ENCODE measurements at regions not wholly inside any gene's neighbourhood (a gene's known extent, or its start where the extent isn't known, plus 50 kb on each side); places are given as distances from the start of the nearest gene placed in this dataset.

DNA sequence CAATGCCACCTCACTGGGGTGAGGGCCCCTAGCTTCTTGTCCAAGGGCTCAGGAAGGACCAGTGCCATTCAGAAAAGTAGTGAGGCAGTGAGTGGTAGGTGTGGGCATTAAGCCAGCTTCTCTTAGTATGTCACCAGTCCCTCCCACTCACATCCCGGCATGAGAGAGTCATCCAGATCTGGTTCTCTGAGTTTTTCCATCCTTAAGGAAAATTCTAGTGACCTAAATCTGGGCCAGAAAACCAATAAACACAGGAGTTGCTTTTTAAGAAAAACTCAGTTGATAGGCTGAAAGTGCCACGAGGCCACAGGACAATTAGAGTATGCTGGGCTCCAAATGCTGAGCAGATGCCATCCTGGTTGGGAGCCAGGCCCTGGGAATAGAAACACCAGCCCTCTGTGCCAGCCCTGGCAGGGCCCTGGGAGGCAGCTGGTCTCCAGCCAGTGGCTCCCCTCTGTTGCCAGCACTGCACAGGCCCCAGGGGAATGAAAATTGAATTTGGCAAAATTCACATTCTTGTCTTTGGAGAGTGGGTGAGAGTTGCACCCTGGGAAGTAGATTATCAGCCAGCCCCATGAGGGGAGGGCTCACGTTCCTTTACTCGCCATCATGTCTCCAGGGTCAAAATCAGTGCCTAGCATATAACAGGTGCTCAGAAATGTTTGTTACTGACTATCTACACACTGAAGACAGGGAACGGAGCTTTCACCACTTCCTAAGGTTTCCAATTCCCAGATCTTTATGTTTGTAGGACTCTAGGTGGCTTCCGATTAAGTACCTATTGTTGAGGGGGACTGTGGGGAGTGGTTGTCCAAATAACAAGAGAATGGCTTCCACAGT lies 52.8 kb downstream of the FAM43A start:
- no peak for DNase-seq (ENCODE audit: low read depth, low spot score)

- no peak for DNase-seq (ENCODE audit: low read depth, low spot score)
Observed at GRCh38 chr3:194739498-194740284, 54.0 kb downstream of the FAM43A start.

DNA sequence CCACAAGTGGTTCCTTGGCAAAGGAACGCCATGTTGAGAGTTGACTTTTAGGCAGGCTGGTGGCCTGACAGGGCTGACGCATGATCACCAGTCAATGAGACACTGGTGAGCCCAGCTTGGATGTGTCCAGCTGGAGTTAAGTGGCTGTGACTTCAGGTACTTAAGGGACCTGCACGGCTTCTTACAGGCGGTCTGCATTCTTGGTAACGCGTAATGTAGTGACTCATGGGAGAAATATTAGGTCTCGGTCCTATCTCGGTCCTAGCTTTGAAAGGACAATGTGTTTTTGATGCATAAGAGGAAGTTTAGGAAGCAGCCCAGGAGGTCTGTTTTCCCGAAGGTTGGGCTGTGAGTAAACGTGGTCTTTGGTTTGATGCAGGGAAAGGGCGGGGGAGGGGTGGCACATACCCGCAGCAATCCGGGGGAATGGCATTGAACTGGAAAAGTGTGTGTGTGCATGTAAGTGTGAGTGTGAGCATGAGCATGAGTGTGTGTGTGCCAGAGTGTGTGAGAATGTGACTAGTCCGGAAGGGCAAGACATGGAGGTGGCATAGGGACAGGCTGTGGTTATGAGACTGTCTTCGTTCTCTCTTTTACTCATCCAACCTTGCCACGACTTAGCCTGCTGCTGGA lies 55.3 kb downstream of the FAM43A start:
- DNase-seq (ENCODE audit: low read depth, low spot score) = no peak

DNA sequence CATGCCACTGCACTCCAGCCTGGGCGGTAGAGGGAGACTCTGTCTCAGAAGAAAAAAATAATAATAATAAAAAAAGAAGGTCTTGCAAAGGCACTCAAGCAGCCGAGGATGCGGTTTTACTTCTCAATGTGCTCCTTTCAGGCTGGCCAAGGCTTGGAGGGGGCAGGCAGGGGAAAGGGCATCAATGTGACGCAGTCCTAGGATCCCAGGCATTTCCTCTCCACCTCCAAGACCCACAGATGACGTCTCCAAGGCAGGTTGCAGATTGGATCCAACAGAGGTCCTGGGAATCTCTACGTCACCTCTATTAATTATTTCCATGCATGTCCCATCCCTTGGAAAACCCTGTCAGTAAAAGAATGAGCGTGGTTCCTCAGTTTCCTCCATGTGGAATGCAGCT lies 56.2 kb downstream of the FAM43A start:
- no peak for DNase-seq (ENCODE audit: low read depth, low spot score)

DNA sequence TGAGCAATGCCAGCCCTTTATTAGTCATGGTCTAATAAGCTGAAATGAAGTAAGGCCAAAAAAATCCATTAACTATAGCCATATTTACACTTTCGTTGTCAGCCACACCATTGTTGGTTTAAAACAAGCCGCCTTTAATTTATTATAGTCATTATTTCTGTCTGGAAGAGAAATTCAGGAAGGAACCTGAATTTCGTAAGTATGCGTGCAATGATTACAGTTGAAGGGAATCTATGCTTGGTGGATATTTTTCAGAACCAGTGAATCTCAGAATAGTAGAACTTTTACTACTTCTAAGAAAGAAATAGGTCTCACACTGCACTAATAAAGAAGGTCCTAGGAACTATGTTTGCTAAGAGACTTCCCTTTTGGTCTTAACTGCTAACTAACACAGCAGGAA lies 59.1 kb downstream of the FAM43A start:
- no peak for DNase-seq (ENCODE audit: low read depth, low spot score)

DNA sequence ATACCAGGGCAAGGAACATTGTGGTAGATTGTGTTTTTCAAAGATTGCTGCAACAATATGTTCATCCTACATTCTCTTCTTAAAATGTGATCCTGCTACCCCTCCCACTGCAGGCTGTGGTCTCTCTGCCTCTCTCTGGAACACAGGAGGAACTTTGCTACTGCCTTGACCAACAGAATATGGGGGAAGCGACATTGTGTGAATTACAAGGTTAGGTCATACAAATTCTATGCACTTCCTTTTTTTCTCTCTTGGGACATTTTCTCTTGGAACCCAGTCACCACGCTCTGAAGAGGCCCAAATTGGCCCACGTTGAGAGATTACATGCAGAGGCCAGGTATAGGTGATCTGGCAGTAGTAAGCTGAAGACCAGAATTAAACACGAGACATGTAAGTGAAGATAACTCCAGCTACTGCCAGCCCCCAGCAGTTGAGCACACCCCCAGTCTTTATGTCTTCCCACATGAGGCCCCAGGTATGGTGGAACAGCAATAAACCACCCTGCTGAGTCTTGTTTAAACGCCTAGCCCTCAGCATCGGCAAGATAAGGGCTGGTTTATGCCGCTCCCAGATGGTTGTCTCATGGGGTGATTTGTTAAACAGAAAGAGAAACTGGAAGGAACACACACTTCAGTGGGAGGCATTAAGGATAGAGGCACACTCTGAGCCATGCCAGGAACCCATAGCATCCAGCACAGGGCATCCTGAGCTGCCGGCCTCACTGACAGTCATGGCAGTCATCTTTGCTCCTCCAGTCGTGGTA lies 59.9 kb downstream of the FAM43A start:
- DNase-seq (ENCODE audit: low read depth, low spot score) = no peak

DNA sequence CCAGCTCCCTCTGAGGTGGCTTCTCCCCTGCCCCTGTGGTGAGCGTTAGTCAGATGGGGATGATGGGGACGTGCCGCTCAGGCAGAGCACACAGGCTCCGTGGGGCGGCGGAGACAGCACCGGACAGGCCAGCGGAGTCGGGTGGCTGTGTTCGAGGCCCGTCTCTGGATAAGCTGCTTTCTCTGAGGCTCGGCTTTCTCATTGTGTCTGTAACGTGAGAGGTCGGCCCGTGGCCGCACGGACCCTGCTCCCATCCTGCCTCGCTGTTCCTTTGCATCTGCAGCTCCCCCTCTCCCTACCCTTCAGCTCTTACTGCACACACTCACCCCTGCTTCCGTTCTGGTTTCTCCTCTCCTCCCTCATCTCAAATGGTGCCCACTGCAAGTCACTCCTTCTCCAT lies 62.5 kb downstream of the FAM43A start:
- no peak for DNase-seq (ENCODE audit: low read depth, low spot score)

DNA sequence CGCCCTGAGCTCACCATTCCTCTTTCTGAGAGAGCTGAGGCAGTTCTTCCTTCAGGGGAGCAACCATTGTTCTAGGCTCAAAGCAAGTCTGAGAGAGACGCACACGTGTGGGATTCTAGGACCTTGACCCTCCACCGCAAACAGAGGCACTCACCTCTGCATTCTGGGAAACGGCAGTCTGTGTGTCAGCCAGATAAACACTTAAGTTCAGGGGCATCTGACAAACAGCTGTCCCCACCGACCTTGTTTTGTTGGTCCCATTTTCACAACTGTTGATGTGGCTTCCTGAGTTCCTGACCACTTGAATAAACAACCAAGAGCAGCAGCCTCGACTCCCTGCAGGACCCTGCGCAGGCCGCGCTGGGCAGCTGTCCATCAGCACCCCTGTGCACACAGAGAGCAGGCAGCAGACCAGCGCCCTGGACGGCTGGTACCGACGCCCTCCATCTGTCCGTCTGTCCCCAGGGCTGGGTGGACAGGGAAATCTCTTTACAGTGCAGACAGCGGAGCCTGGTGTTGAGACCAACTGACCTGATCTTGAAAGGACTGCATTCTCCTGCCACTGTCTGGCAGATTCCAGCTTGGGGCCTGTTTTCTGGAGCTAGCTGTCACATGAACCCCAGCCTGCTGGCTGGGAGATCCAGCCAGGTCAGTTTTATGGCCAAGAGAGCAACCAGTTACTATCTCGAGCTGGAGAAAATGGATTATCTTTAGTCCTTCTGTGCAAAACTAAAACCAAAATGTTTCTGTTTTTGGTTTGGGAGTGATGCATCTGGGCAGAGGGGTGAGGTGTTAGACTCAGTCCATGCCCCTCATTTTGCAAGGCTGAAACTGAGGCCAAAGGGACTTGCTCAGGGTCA lies 64.2 kb downstream of the FAM43A start:
- DNase-seq (ENCODE audit: low read depth, low spot score) = no peak

GRCh38 chr3:194750491-194750828 lies 64.8 kb downstream of the FAM43A start:
- DNase-seq (ENCODE audit: low read depth, low spot score) = no peak

GRCh38 chr3:194755671-194756459 lies 70.2 kb downstream of the FAM43A start:
- DNase-seq (ENCODE audit: low read depth, low spot score) = no peak

DNA sequence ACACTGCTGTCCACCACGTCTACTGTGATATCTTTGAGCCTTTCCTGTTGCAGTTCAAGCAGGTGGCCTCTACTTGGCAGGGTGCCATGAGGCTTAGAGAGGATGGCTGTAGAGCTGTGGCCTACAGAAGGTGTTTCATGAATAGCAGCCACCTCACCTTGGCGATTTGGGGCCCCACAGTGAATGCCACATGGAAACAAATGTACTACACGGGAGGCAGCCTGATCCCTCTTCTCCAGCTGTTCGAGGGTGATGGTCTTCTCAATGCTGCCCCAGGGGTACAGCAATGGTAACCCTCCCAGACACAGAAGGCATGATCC lies 70.7 kb downstream of the FAM43A start:
- DNase-seq (ENCODE audit: low read depth, low spot score) = no peak

DNA sequence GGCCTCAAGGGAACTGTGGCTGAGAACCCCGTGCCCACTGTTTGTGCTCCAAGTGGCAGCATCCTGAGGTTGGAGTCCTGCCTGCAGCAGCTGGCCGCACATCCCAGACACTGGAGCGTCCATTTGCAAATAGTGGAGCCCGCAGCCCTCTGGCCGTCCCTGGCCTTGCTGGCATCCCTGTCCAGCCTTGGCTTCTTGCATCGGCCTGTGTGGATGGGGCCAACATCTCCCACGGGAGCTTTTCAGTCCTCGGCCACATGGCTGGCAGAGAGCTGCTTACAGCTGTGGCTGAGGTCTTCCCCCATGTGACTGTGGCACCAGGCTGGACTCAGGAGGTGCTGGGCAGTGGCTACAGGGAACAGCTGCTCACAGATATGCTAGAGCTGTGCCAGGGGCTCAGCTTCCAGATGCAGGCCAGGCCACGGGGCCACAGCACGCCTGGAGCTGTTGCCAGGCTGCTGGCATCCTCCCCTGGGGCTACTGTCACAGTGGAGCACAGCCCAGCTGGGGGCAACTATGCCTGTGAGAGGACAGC lies 71.2 kb downstream of the FAM43A start:
- DNase-seq (ENCODE audit: low read depth, low spot score) = no peak

- DNase-seq (ENCODE audit: low read depth, low spot score) = no peak
Observed at GRCh38 chr3:194757647-194758061, 72.0 kb downstream of the FAM43A start.

GRCh38 chr3:194758716-194759115 lies 73.0 kb downstream of the FAM43A start:
- DNase-seq (ENCODE audit: low read depth, low spot score) = no peak

- no peak for DNase-seq (ENCODE audit: low read depth, low spot score)
Observed at GRCh38 chr3:194760494-194761137, 74.9 kb downstream of the FAM43A start.

- no peak for DNase-seq (ENCODE audit: low read depth, low spot score)
Observed at GRCh38 chr3:194761384-194761783, 75.7 kb downstream of the FAM43A start.

DNA sequence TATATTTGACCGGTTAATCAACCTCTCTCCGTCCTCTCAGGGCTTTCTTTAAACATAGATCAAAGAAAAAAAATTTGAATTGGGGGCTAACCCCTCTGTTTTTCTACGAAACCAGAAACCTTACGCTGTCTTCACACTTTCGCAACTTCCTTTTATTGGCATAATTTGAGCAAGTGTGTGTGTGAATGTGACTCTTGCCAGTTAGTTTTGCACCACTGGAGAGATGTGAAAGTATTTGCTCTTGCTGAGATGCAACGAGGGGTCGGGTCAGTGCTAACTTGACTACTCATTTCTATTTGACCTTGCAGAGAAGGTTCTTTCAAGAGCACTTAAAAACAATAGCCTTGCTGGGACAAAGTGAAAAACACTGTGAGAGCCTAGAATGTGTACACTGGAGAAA lies 81.2 kb downstream of the FAM43A start:
- DNase-seq (ENCODE audit: low read depth, low spot score) = no peak

DNA sequence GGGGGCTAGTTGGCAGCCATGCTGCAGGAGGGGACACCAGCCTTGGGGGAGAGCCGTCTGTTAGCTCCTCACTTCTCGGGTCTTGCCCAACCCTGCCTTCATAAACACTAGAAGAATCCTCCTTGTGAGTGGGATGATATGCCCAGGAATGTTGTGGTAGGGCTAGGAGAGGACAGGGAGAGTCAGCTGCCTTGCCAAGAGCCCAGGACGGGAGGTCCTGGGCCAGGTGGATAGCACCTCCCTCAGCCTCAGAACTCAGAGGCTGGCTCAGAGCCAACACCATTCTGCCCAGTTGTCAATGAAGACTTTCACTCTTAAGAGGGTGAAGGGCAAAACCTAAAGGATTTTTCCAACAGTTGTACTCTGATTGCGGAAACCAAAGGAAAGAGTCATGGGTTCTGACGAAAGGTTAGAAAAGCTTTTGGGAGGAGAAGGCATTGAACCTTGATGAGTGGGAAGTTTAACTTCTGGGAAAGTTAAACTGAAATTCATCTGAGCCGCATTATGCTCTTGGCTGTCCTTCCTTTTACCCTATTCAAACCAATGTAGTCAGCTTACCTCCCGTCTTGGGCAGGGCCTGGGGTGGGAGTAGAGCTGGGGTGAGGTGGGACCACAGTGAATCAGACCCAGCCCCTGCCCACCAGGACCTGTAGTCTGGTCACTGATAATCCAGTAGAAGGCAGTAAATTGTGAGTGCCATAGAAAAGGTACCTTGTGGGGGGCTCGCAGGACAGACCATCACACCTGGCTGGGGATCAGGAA lies 81.9 kb downstream of the FAM43A start:
- DNase-seq (ENCODE audit: low read depth, low spot score) = no peak

- DNase-seq (ENCODE audit: low read depth, low spot score) = no peak
Observed at GRCh38 chr3:194768586-194768985, 82.9 kb downstream of the FAM43A start.

All from smooth muscle cell of the brain vasculature (primary cell).